GM21423 (cell line): ENCODE measurements at regions not wholly inside any gene's neighbourhood (a gene's known extent, or its start where the extent isn't known, plus 50 kb on each side); places are given as distances from the start of the nearest gene placed in this dataset.
A peak's percentile ranks its signal among the peaks of the same experiment; 100 is the strongest.

Experiments
- ATAC-seq: cut with Tn5 transposase; IDR thresholded peaks from one replicate; pipeline ENCODE4 v1.9.1; 2021; ENCODE audit warnings: mild to moderate bottlenecking, moderate library complexity; ENCODE audit not compliant: unreplicated experiment

DNA sequence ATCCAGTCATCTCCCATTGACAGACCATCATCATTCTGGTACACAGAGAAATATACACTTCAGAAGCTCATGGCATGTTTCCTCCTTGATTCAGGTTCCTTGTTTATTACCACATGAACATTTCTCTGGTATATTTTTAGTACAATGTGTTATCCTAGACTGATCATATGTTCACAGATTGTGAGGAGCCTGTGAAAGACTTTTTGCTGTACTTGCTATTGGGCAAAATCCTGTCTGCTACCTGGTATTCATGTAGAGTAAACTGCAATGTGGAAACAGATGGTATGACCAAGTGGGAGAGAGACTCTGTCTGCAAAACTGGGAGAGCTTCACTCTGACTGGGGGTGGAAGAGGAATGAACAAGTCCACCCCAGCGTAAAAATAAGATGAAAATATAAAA lies 657.2 kb downstream of the IRS1 start:
- ATAC-seq: no peak

DNA sequence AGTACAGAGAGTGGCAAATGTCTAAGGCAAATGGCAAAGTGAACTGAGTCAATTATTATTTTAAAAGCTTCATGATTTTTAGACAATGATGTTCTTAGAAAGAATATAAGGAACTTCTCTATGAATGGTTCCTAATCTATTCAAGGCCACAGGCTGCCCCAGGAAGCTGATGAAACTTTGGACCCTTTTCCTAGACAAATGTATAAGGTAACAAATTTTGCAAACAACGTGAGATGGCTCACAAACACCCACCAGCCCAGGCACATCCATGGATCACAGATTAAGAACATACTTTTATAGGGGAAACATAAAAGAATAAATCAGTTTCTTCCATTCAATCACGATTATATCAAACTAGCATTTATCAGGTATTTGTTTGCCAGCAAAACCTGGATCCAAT lies 659.0 kb downstream of the IRS1 start:
- ATAC-seq: no peak

DNA sequence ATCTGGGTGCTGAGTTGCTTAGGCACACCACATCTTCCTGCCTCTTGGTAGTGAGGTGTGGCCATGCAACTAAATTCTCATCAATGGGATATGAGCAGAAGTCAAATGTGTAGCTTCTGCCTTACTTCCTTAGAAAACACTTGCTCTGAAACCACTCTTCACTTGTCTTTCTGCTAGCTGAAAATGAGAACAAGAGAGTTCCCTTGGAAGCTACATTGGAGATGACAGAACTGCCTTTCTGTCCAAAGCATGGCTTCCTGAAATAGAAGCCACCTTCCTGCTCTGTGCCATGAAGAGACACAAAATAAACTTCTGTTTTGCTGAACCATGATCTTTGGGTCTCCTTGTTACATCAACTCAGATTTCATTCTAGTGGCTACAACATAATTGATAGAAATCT lies 659.9 kb downstream of the IRS1 start:
- no peak for ATAC-seq

DNA sequence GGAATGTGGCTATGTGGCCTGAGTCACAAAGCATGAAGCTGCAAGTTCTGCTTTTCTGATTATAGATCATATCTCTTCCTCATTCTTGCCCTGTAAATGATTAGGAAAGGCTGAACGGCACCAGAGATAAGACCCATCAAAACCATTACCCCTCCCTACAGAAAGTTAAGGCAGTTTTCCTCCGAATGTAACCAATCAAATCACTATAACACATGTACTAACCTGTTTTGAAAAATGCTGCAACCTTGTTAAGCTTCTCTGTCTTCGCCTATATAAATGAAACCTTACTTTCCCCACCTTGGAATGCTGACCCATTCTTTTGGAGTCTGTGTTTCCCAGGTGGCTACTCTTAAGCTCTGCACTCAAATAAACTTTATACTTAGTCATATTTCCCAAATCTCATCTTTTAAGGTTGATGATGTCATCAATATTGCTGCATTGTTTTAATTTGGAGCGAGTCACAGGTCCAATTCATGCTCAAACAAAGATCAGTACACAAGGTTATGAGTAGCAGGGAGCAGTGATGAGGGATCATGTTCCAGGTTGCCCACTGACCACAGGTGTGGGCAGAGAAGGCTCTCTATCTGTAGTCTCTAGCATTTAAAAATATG lies 662.3 kb downstream of the IRS1 start:
- peak; percentile 67 for ATAC-seq

DNA sequence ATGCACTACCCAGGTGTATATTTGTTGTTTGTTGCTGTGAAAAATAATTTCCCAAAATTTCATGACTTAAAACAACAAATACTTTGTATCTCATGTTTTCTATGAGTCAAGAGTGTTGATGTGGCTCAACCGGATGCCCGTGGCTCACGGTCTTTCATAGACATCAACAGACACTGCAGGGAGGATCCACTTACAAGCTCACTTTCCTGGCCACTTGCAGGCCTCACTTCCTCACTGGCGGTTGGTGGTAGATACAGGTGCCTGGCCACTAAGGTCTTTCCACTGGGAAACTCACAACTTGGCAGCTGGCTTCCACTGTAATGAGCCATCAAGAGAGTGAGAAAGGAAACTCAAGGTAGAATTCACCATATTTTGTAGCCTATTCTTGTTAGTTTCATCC lies 662.9 kb downstream of the IRS1 start:
- peak; percentile 80 for ATAC-seq

DNA sequence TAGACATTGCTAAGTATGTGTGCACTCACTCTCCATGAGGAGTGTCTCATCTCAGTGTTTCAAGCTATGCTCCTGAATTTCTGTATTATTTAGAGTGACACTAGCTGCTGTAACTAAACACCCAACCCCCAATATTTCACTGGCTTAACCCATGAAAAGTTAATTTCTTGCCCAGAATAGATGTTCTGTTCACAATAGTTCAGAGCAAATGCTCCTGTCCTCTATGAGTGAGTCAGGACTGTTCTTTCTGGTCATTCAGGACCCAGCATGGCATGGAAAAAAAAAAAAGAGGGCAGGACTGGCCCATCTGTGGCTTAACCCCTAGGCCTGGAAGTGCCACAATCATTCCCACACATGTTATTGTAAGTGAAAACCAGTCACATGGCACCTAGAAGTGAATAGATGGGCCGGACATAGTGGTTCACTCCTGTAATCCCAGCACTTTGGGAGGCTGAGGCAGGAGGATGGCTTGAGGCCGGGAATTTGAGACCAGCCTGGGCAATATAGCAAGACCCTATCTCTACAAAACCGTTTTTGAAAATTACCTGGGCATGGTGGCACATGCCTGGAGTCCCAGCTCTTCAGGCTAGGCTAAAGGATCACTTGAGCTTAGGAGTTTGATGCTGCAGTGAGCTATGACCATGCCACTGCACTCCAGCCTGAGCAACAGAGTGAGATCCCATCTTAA lies 663.6 kb downstream of the IRS1 start:
- ATAC-seq: no peak

DNA sequence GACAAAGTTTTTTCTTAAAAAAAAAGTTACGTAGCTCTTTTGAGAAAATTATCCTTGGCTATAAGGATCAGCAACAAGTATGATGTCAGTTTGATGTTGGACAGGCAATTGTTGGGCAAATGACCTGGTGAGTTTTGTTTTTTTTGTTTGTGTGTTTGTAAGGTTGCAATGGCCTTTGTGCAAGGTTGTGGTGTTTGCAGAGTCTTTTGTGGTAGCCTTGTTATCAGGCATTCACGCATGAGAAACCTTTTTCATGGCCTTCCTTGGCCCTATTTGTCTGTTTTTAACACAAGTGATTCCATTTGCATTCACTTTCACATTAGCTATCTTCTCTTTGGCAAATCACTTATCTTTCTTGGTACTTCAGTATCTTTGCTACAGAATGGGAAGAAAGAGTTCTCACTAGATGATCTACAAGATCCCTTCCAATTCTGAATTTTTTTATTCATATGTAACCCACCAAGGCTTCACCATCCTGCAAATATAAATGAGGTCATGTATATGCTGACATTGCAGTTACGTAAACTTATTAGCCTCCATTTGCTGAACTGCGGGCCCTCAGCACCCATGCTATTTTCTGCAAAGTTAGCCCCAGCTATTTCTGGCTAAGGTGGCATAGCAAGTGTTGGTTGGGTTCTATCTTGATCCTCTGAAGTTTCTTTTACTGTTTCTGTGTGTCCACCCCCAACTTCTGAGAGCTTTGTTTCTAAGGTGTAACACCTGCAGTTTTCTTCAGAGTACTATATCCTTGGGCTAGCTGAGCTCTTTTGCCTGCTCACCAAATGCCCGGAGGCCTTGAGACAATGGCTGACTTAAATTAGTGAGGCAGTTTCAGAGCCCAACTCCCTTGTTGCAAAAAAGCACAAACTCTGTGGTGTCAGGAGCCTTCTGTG lies 667.1 kb downstream of the IRS1 start:
- no peak for ATAC-seq

DNA sequence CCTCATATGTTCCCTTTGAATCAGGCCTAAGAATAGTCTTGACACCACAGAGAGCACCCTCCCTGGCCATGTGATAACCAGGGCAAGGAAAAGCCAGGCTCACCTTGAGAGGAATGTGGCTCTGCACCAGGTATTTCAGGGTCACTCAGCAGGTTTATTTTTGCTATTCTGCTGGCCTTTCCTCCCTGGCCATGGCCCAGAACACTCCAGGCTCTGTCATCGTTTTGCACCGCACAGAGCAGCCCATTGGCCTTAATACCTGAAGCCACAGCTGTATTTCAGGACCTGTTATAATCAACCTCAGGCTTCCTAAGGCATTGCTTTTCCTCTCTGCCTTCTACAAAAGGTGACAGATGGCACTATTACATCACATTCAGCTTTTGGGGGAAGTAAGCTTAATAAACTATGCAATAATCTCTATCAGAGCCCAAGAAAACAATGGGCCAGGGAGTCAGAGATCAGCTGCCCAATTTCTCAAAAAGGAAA lies 668.3 kb downstream of the IRS1 start:
- no peak for ATAC-seq

DNA sequence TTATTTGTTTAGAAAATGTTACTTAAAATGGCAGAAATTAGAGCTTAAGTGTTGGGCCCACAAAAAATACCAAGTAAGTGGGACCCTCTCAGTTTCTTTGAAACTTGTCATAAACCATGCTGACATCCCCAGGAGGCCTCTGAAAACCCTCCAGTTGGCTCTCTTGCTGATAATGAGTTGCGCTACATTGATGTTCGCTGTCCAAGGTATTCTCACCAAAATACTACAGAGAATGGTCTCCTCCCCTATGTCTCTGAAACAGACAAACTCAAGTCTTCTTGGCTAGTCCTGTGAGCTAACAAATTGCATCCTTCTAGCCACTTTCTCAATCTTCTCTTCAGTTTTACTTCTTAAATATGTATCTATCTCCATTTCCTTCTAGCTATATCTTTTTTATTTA lies 669.4 kb downstream of the IRS1 start:
- ATAC-seq: no peak

DNA sequence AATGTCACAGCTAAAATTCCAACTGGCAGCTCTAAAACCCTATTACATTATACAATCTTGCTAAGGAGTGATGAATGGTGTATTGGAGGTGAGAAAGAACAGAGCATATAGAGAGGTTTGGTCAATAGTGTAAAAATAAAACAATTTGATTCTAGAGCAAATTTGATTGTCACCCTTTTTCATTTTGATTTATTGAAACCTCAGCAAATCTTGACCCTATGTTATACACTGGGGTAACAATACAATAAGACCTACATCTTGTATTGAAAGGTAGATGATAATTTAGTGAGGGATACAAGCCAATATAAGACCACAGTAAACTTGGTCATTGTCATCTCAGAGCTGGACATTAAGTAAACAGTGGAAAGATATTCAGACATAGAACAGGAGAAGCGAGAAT lies 671.9 kb downstream of the IRS1 start:
- no peak for ATAC-seq

DNA sequence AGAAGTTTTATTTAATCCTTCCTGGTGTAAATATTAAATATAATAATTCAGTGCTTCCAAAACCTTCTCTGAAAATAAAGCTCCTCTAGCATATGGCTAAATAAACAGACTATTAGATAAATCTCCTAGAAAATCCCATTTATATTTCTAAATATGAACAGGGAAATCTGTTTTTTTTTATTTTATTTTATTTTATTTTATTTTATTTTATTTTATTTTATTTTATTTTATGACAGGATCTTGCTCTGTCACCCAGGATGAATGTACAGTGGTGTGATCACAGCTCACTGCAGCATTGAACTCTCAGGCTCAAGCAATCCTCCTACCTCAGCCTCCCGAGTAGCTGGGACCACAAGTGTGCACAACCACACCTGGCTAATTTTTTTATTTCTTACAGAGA lies 673.5 kb downstream of the IRS1 start:
- ATAC-seq: no peak

DNA sequence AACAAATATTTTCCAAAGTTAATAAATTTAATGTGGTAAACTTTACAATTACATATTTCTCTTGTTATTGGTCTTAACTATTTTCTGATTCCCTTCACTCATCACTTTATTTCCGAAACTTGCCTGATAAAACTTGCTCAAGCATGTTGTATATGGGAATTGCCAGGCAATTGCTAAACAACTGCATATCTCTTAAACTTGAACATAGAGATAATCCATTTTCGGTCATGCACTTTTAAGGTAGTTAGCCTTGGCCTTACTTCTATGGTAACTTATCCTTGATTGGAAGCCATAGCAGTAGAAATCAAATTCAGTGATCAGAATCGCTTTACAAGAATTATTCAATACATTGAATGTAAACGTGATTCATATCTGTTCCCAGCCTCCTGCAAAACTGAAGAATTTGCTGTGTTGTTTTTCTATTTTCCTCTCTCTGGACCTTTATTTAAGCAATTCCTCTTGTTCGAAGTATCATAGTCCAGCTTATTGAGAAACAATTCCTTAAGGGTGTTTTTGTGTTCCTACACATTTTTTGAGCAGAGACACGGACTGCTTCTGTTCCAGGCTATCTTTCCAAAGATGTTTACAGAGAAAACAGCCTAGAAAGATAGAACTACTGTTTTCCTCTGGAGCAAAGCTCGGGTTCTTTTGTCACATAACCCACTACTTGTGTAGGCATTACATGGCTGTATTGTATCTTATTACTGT lies 674.3 kb downstream of the IRS1 start:
- ATAC-seq: no peak

DNA sequence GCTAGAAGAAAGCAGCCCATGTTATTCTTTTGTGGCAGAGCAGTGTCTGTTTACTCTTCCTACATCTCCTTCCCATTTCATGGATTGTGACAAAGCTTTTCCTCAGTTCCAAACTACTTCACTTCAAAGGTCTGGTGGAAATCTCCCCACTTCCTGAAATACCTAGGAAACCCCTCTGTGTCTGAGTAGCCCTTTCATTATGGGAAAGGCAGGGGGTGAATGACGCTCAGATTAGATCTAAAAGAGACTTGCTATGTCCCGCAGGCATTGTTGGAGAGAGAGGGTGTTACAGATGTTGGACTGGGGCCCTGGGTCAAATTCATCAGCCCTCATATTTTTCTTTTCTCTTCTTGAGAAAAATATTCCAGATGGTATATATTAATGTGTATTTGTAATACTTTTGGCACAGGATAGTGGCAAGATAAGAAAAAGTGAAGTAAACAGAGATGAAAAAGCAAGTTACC lies 675.0 kb downstream of the IRS1 start:
- ATAC-seq: no peak

DNA sequence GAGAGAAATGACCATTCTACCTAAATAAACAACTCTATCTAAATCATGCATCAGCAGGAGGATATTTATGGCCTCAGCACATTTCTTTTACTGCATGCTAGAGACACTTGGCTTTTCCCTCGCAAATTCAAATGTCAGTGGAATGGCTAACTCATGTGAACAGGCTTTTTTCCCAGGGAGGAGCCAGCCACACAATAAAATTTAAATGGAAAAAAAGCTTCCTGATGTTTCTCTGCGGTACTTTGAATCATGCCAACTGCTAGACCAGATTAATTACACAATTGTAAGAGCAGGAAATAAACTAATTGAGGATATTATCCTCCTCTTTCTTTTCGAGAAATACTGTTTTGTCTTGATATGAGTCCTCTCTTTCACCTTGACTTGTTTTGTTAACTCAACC lies 676.3 kb downstream of the IRS1 start:
- ATAC-seq: no peak

DNA sequence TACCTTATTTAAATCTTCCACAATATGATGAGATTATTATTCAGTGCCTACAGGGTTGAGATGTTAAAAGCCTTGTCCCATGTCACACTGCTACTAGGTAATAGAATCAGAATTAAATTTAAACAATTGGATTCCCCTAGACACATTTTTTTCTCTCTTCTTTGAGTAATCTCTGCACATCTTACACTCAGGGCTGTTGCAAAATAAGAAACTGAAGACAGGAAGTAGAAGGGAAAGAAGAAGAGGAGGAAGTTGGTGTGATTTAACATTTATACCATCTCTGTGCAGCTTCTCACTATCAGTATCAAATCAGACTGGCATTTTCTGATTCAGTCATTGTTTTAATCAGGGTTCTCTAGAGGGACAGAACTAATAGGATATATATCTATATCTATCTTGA lies 677.6 kb downstream of the IRS1 start:
- no peak for ATAC-seq

DNA sequence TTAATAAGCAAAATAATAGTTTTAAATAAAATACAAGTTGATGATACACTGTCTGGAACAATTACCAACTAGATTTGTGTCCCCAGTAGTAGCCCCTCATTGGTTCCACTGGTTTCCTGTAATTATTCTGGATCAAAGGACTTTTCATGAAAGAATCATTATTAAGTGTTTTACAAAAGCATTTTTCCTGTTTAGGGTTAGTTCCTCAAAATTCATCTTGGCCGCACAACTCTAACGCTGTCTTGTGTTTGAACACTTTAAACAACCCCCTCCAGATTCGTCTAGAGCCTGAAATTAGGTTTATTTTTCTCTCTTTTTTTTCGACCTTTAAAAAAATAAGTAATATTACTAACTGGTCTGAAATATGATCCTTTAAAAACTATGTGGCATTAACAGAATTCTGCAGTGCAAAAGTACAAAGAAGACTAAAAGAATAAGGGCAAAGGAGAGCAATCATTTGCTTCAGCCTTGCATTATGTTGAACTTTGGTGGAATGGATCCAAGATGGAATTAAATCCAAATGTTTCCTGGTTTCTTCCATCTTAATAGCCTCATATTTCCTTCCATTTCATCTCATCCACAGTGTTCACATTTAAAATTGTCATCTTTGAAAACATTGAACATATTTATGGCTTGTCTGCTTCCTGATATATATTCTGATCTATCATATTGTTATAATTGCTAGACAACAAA lies 678.4 kb downstream of the IRS1 start:
- no peak for ATAC-seq

DNA sequence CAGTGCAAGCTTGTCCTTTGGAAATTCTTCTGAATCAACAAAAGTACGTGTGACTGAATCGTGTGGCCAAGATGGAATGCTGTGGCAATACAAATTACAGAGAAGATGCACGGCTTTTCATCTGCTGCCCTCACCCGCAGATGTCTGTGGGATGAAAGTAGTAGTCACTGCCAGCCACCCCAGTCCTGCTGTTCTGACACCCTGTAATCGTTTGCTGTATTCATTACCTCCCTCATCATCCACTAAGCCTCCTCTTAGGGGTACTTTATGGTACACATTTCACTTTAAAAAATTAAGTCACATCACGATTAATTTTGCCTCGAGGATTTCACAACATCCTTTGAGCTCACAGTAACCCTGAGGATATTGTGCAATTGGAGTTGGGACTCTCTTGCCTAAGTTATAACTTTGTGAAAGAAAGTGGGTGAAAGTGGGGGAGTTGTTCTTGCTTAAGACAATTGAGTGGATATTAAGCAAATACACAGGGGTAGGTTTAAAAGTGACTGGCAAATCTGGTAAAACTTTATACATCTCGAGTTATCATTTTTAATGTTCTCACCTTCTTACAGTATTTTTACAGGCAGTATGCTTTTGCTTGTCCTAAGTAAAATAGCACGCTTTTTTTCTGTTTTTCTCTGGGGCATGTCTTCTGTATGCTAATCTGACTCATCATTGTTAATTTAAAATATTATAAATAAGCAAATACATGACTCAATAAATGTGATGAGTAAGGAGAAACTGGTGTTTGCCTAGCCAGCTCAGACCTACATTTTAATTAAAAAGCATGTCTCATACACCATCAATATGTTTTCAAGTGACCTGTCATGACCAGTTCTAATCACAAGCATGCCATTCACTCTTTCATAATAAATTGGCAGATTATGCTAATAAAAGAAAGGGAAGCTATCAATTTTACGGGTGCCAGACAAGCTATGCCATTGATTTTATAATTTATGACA lies 680.9 kb downstream of the IRS1 start:
- ATAC-seq: no peak

DNA sequence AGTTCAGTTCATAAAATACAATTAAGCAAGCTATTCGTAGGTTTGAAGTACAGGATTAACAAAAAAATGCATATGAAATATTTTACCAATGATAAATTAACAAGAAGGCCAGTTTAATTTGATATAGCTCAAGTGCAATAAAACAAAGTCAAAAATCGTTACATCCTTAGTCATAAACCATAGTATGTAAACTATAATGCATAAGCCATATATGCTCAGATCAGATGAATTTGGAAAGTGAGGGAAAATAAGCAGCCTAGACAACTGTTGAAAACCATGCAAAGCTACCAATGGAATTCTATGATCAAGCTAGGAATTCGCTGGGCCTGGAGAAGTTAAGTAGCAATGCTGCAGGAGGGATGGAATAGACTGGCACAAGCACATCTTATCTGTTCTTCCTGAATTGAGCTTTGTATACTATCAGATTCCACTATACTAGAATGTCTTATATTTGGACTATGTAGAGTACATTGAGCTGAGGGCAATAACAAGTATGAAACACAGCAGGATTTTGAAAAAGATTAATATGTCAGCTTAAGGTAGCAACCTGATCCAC lies 682.0 kb downstream of the IRS1 start:
- ATAC-seq: no peak

DNA sequence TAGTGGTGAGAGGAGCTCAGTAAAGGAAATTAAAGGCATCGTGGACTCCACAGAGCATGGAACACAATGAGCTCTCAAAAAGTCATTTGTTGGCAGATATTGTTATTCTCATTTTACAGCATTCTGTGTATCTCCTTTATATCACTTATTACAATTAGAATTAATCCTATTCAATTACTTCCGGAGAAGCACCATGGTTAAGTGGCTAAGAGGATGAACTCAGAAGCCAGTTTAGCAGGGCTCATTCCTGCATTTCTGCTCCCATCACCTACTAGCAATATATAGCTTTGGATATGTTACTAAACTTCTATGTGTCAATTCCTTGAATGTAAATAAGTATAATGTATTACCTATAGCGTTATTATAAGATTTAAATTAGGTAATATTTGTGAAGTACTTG lies 683.3 kb downstream of the IRS1 start:
- no peak for ATAC-seq
